PC-3 (cell line): ENCODE measurements at regions not wholly inside any gene's neighbourhood (a gene's known extent, or its start where the extent isn't known, plus 50 kb on each side); places are given as distances from the start of the nearest gene placed in this dataset.

ENCODE experiments used
- EZH2 ChIP-seq: fragments of 300-600 bp; sonication (generic); IDR thresholded peaks from one replicate; pipeline ENCODE4 v1.6.1; 2017; ENCODE audit warnings: antibody characterized with exemption, mild to moderate bottlenecking, low read length; ENCODE audit not compliant: unreplicated experiment
- EZH2phosphoT487 ChIP-seq: fragments of 300-600 bp; sonication (generic); IDR thresholded peaks from 2 replicates; pipeline ENCODE4 v1.6.1; 2018; ENCODE audit warnings: mild to moderate bottlenecking, antibody characterized with exemption, low read length, borderline replicate concordance
- TF ChIP-seq, protein P1 (sequence below): fragments of 300-600 bp; sonication (generic); conservative IDR thresholded peaks from 2 replicates; pipeline ENCODE4 v1.5.1; 2017; ENCODE audit warnings: antibody characterized with exemption, low read depth, mild to moderate bottlenecking, low read length

DNA sequence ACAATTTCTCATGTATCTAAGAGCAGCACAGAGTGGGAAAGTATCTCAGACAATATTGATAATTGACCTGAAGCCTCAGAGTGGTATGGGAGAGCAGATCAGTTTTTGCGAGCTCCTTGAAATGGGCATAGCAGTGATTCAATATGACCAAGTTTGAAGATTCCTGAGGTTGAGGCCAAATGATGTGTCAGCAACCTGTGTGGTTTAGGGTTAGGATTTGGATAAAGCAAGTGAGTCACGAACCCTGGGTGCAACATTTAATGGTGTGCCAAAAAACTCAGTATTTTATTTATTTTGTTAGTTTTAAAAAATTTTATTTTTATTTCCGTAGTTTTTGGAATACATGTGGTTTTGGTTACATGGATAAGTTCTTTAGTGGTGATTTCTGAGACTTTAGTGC is 92.5 kb upstream of the C21orf91 start:
- TF ChIP-seq, protein P1, sequence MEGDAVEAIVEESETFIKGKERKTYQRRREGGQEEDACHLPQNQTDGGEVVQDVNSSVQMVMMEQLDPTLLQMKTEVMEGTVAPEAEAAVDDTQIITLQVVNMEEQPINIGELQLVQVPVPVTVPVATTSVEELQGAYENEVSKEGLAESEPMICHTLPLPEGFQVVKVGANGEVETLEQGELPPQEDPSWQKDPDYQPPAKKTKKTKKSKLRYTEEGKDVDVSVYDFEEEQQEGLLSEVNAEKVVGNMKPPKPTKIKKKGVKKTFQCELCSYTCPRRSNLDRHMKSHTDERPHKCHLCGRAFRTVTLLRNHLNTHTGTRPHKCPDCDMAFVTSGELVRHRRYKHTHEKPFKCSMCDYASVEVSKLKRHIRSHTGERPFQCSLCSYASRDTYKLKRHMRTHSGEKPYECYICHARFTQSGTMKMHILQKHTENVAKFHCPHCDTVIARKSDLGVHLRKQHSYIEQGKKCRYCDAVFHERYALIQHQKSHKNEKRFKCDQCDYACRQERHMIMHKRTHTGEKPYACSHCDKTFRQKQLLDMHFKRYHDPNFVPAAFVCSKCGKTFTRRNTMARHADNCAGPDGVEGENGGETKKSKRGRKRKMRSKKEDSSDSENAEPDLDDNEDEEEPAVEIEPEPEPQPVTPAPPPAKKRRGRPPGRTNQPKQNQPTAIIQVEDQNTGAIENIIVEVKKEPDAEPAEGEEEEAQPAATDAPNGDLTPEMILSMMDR, result no peak
- TF ChIP-seq EZH2 (no peak), EZH2phosphoT487 (no peak)
